NCI-H1105 (cell line): ENCODE measurements at regions not wholly inside any gene's neighbourhood (a gene's known extent, or its start where the extent isn't known, plus 50 kb on each side); places are given as distances from the start of the nearest gene placed in this dataset.

Experiments
- DNase-seq: peaks from one replicate; lab custom pipeline; 2025; lab: John Stamatoyannopoulos, UW

DNA sequence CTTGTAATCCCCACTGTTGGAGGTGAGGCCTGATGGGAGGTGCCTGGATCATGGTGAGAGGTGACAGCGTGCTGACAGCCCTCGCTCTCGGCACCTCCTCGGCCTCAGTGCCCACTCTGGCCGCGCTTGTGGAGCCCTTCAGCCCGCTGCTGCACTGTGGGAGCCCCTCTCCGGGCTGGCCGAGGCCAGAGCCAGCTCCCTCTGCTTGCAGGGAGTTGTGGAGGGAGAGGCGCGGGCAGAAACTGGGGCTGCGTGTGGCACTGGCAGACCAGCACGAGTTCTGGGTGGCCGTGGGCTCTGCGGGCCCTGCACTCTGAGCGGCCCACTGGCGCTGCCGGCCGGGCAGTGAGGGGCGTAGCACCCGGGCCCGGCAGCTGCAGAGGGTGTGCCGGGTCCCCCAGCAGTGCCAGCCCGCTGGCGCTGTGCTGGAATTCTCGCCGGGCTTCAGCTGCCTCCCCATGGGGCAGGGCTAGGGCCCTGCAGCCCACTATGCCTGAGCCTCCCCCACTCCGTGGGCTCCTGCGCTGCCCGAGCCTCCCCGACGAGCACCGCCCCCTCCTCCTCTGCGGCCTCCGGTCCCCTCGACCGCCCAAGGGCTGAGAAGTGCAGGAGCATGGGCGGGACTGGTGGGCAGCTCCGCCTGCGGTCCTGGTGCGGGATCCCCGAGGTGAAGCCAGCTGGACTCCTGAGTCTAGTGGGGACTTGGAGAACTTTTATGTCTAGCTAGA is 197.1 kb downstream of the SPP2 start:
- no peak for DNase-seq

GRCh38 chr2:234245945-234246344 is 195.4 kb downstream of the SPP2 start:
- DNase-seq: no peak

DNA sequence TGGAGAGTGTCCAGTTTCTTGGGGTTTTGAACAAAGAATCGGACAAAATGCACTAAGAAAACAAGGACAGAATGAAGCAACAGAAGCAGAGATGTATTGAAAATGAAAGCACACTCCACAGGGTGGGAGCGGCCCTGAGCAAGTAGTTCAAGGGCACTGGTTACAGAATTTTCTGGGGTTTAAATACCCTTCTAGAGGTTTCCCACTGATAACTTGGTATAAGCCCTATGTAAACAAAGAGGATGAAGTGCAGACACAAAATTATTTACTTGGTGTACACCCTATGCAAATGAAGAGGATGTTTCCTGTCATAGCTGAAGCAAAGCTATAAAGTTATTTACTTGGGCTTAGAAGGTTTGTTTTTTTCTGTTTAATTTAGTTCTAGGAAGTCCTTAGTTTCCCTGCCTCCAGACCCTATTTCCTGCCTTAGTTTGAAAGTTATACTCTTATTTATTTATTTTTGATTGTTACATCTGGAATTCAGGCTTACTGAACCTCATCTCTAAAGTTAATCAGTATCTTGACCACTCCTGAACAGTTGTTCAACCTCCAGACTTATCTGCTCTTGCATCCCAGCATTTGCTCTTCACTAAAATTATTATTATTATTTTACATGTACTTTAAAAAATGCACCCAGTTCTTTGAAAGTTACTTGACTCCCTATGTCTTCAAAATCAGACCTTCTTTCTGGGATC is 193.5 kb downstream of the SPP2 start:
- DNase-seq: no peak

- DNase-seq: no peak
These were observed 191.9 kb downstream of the SPP2 start for GRCh38 chr2:234242459-234242836.

DNA sequence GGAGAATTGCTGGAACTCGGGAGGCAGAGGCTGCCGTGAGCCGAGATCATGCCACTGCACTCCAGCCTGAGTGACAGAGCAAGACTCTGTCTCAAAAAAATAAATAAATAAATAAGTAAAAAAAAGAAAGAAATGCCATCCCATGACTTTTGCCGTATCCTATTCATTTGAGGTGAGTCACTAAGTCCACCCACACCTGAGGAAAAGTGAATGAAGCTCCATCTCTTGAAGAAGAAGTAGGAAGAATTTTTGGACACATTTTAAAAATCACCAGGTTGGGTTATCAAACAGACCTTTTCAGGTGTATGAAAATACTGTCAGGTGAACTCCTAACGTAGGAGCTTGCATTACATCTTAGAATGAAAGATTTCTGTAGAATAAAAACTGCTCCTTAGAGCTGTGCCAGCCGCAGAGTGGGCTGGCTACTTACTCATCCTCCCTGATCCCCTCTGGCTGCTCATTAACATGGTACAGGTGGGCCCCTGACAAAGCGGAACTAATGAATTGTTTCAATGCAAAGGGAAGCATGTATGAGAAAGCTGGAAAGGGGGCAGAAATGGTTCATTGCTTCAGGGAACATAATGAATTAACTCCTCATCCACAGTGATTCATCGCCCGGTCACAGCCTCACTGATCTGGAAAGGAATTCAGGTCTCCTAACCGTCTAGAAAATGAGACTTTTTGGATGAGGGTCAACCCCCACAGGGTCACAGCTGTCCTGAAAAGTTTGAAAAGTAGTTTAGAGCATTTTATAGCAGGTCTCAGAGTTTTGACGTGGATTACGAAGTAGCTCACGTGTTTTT is 191.4 kb downstream of the SPP2 start:
- DNase-seq: no peak

DNA sequence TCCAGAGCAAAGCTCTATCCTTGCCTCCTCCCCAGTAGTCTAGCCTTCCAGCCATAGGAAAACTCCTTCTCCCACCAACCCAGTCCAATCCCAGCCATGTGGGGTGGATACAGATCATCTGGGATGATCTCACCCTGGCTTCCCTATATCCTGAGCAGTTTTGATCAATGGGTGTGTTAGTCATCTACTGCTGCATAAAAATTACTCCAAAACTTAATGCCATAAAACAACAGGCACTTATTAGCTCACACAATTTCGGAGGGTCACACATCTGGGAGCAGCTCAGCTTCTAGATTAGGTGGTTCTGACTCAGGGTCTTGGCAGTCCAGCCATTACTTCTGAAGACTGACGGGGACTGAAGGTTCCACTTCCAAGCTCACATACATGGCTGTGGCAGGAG is 190.4 kb downstream of the SPP2 start:
- DNase-seq: no peak

- no peak for DNase-seq
These were observed 184.7 kb downstream of the SPP2 start for GRCh38 chr2:234235191-234235590.

DNA sequence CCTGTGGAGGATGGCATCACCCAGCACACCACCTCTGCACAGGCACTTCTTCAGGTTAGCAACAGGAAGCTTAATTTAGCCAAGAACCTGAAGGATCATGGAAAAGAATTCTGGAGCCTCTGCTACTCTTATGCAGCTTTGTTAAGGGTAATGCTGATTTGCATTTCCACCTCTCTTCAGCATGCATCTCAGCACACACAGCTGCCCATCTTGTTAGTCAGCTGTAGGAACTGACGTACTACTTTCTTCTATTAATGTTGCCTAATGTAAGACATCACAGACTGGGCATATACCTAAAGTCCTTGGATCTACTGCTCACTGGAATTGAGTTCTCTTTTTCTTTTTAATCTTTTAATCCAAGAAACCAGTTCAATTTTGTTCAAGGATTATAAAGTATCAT is 181.0 kb downstream of the SPP2 start:
- DNase-seq: no peak

GRCh38 chr2:234219046-234219310 is 168.5 kb downstream of the SPP2 start:
- DNase-seq: no peak

GRCh38 chr2:234218266-234219045 is 168.0 kb downstream of the SPP2 start:
- no peak for DNase-seq

DNA sequence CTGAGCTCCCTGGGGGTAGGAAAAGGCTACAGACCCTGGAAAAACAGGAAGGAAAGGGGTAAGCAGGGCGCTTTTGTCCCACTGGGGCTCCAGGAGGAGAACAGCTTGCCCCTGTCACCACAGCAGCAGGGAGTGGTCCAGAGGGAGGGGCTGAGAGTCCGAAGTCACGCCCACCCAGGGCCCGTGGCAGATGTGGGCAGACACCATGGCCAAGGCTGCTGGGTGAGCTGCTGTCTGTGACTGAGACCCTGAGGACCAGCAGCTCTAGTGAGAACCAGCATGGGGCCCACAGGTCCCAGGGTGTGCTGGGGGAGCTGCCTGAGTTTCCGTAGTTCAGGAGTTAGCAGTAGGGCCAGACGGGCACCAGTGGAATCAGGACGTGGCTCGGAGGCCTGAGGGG is 162.0 kb downstream of the SPP2 start:
- no peak for DNase-seq

DNA sequence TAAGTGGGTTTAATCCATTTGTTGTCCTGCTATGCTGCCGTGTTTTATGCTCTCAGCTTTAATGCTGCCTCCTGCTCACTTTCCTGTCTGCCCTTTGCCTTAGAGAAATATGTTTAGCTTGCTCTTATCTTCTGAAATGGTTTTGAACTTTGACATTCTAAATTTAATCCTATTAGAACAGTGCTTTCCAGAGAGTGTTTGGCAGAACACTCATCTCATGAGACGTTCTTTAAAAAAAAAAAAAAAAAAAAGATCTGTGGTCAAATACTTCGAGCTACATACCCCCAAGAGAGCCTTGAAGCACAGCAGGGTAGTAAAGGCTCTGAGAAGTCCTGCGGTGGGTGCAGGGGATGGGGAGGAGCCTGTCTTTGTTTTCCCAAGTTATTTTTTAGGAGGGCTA is 161.3 kb downstream of the SPP2 start:
- DNase-seq: no peak

DNA sequence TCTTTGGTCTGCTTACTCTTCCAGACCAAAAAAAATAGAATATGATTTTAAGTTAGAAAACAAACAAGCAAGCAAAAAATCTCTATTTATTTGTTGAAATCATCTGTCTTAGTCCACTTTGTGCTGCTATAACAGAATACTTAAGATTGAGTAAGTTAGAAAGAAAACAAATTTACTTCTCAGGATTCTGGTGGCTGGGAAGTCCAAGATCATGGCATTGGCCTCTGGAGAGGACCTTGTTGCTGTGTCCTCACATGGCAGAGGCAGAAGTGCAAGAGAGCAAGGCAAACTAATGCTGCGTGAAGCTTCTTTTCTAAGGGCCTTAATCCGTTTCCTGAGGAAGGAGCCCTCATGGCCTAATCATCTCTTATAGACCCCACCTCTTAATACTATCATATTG is 156.2 kb downstream of the SPP2 start:
- no peak for DNase-seq

GRCh38 chr2:234204480-234204879 is 154.0 kb downstream of the SPP2 start:
- DNase-seq: no peak

DNA sequence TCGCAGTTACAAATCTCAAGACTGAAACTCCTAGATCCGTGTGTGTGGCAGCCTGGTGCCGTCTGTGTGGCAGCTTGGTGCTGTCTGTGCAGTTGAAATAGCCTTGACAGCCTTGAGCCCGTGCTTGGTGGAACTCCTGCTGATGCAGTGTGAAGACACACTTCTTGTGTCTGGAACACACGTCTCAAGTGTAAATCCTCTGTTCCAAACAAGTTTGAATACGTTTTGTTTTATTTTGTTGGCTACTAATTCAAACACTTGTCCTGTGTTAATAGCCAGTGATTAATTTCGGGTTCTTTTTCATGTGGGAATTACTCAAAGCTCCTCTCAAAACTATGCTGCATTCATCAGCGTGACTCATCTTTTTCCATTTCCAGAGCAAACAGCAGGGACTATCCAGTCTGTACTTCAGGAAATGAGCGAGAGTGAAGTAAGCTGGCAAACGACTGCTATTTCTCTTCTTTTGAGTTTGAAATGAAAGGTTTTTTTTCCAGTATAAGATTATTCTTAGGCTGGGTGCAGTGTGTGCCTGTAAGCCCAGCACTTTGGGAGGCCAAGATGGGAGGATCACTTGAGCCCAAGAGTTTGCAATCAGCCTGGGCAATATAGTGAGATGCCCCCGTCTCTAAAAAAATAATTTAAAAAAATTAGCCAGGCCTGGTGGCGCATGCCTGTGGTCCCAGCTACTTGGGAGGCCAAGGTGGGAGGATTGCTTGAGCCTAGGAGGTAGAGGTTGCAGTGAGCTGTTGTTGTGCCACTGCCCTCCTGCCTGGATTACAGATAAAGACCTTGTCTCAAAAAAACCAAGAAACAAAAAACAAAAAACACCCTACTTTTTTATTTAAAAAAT is 152.9 kb downstream of the SPP2 start:
- DNase-seq: no peak

- no peak for DNase-seq
These were observed 152.1 kb downstream of the SPP2 start for GRCh38 chr2:234202601-234203000.

GRCh38 chr2:234199996-234200395 is 149.5 kb downstream of the SPP2 start:
- no peak for DNase-seq

- DNase-seq: no peak
These were observed 148.5 kb downstream of the SPP2 start for GRCh38 chr2:234198976-234199375.

DNA sequence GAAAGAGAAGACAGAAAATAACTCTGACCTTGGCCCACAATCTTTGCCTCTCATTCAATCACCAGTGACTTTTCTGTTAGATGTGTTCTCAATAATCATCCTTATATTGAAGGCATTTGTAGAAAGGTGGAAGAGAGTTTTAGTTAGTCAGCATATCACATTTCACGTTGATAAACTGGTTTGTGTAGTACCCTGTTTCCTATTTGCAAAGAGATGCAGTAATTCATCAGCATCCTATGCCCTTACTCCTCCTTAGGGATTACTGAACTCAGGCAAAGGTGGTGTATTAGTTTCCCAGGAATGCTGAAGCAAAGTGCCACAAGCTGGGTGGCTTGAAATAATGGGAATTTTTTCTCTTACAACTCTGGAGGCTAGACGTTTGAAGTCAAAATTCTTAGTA is 145.0 kb downstream of the SPP2 start:
- DNase-seq: no peak

DNA sequence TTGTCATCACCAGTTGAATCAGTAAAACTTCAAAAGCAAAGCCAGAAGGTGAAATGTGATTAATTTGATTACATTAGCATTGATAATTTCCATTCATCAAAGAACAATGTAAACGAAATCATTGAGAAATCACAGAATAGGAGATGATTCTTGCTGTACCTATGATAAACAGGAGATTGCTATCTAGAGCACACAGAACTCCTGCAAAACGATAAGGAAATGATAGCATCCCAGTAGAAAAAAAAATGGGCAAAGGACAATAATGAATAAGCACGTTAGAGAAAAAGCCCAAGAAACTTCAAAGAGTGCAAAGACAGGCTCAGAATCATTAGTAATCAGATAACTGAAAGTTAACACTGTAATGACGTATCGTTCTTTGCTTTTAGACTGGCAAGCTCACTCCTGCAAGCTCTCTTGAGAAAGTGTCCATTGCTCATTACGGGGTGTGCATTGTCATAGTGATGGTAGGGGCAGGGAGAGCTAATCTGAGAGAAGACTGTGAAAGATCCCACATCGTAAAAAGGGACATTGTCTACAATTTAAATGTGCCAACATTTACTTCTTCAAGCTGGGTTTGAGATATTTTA is 143.6 kb downstream of the SPP2 start:
- DNase-seq: no peak

GRCh38 chr2:234191819-234192407 is 141.4 kb downstream of the SPP2 start:
- peak; percentile 90 for DNase-seq
